ENCODE measurements at regions not wholly inside any gene's neighbourhood (a gene's known extent, or its start where the extent isn't known, plus 50 kb on each side); places are given as distances from the start of the nearest gene placed in this dataset.
A peak's percentile ranks its signal among the peaks of the same experiment; 100 is the strongest.

DNA sequence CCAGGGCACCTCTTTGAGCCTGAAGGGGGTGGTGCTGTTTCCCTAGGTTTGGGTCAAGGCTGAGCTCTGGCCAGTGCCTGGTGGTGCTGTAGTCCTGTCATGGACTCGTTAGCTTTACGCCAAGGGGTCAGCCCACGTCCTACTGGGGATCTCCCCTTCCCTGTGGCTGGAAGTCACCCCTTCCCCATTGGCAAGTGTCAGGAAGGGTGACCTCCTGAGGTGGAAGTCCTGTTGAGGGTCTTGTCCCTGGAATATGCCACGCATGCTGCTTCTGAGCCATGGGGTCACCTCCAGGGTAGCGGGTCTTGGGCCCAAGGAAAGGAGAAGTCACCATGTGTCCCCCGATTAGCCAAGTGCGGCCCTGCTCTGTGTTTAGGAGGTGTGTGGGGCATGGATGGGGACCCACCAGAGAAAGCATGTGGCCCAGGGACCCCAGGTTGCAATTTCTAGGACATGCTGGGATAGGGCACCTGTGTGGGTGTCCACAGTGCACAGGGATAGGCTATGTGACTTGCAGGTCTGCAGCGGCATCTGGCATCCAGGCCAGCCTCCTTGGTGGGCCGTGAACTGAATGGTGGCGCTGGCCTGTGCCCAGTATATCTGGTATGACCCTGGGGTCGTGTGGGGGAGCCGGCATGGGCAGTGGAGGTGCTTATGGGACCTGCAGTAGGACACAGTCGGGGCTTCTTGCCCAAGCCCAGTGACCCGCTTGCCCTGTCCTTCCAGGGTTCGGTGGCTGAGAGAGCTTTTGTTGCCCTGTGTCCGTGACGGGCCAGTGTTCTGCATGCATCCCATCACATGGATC, 226.7 kb downstream of the SNRPN start:
- Histone ChIP-seq H3K27me3 (no peaks in the 10 kb centered on the region), H3K9me3 (no peaks in the 10 kb centered on the region), H3K4me3 (no peak overlapping the region), H3K4me1 (no peaks in the 10 kb centered on the region), H3K27ac (no peak overlapping the region), H3K36me3 (no peaks in the 10 kb centered on the region)
- FAIRE-seq, result no peak
- intact Hi-C loops (cut with DNase I), result no loop called here
- peak in 5 of 6 donors; percentile 4 to 52 (median 7) for DNase-seq
- WGBS, 2 donors, result 73 to 79% methylated on average over 15 to 17 of the region's 17 CpGs
- no peak for ATAC-seq
- TF ChIP-seq, protein P1, sequence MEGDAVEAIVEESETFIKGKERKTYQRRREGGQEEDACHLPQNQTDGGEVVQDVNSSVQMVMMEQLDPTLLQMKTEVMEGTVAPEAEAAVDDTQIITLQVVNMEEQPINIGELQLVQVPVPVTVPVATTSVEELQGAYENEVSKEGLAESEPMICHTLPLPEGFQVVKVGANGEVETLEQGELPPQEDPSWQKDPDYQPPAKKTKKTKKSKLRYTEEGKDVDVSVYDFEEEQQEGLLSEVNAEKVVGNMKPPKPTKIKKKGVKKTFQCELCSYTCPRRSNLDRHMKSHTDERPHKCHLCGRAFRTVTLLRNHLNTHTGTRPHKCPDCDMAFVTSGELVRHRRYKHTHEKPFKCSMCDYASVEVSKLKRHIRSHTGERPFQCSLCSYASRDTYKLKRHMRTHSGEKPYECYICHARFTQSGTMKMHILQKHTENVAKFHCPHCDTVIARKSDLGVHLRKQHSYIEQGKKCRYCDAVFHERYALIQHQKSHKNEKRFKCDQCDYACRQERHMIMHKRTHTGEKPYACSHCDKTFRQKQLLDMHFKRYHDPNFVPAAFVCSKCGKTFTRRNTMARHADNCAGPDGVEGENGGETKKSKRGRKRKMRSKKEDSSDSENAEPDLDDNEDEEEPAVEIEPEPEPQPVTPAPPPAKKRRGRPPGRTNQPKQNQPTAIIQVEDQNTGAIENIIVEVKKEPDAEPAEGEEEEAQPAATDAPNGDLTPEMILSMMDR (IDR thresholded peaks at IDR 0.05), result no peak

DNA sequence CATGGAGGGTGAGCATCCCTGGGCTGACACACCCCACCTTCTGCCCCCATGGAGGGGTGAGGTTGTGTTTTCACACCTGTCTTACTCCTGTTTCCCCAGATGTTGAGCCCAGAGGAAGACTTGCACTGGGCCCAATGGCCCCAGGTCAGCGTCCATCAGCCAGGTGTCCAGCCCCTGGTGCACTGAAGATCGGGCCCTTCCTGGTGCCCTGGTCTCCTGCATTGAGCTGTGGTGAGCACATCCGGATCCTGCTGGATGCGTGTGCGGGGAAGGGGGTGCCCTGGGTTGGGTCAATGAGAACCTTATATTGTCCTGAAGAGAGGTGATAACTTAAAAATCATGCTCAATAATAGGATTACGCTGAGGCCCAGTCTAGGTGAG, 227.3 kb downstream of the SNRPN start:
- FAIRE-seq, result no peak
- ATAC-seq, result no peak
- Histone ChIP-seq H3K27ac (no peak overlapping the region), H3K36me3 (no peaks in the 10 kb centered on the region), H3K4me3 (no peak overlapping the region), H3K9me3 (no peaks in the 10 kb centered on the region), H3K4me1 (no peaks in the 10 kb centered on the region), H3K27me3 (no peaks in the 10 kb centered on the region)
- intact Hi-C loops (cut with DNase I), result no loop called here
- TF ChIP-seq, protein P1 (IDR thresholded peaks at IDR 0.05), result no peak
- WGBS, 2 donors, result 84% methylated on average over 6 of the region's 6 CpGs
- peak in 4 of 6 donors; percentile 0 to 20 (median 2) for DNase-seq

DNA sequence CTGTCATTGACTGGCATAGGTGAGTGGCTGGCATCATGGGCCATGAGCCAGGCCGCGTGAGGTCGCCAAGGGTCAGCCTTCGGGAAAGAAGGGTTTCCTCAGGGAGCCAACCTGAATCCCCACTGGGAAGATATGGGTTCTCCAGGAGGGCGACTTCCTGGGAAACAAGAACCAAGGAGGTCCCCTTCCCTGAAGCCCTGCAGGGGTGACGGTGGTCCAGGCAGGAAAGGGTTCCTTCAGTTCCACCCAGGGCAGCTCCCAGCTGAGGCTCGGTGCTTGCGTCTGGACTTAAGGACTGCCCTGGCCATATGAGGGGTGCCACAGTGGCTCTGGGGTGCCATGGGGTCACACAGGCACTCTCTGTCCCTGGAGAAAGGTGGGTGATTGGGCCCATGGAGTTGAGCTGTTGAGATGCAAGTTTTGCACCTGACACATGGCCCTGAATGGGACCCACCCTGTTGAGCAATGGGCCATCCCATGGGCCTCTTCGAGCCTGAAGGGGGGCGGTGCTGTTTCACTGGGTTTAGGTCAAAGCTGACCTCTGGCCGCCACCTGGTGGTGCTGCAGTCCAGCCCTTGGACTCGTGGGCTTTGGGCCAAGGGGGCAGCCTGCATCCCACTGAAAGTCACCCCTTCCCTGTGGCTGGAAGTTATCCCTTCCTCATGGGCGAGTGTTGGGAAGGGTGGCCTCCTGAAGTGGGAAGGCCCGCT, 228.1 kb downstream of the SNRPN start:
- peak in 4 of 6 donors; percentile 8 to 34 (median 21) for DNase-seq
- Histone ChIP-seq H3K4me1 (no peaks in the 10 kb centered on the region), H3K4me3 (no peak overlapping the region), H3K9me3 (no peaks in the 10 kb centered on the region), H3K27ac (no peak overlapping the region), H3K27me3 (no peaks in the 10 kb centered on the region), H3K36me3 (no peaks in the 10 kb centered on the region)
- TF ChIP-seq, protein P1 (IDR thresholded peaks at IDR 0.05), result no peak
- intact Hi-C loops (cut with DNase I), result no loop called here
- ATAC-seq, result no peak
- FAIRE-seq, result no peak
- WGBS, 2 donors, result 76 to 82% methylated on average over 13 to 14 of the region's 14 CpGs

DNA sequence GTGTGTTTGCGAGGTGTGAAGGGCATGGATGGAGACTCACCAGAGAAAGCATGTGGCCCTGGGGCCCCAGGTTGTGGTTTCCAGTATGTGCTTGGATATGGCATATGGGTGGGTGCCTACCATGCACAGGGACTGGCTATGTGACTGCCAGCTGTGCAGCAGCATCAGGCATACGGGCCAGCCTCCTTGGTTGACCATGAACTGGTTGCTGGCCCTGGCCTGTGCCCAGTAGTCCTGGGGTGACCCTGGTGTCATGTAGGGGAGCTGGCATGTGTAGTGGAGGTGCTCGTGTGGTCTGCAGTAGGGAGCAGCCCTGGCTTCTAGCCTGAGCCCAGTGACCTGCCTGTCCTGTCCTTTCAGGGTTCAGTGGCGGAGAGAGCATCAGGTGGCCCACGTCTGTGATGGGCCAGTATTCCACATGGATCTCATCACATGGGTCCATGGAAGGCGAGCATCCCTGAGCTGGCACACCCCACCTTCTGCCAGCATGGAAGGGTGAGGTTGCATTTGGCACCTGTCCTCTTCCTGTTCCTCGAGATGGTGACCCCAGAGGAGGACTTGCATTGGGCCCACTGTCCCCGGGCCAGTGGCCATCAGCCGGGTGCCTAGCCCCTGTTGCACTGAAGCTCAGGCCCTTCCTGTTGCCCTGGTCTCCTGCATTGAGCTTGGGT, 228.9 kb downstream of the SNRPN start:
- FAIRE-seq (no peak), ATAC-seq (no peak), DNase-seq (peak in 4 of 6 donors; percentile 6 to 44 (median 20))
- Histone ChIP-seq H3K9me3 (no peaks in the 10 kb centered on the region), H3K36me3 (no peaks in the 10 kb centered on the region), H3K27ac (no peak overlapping the region), H3K27me3 (no peaks in the 10 kb centered on the region), H3K4me1 (no peaks in the 10 kb centered on the region), H3K4me3 (no peak overlapping the region)
- WGBS, 2 donors, result 61 to 74% methylated on average over 9 of the region's 9 CpGs
- TF ChIP-seq, protein P1 (IDR thresholded peaks at IDR 0.05), result no peak
- intact Hi-C loops (cut with DNase I), result no loop called here
